HG03159 (cell line): ENCODE measurements at regions not wholly inside any gene's neighbourhood (a gene's known extent, or its start where the extent isn't known, plus 50 kb on each side); places are given as distances from the start of the nearest gene placed in this dataset.

Experiments used
- ATAC-seq: cut with Tn5 transposase; IDR thresholded peaks from one replicate; pipeline ENCODE4 v1.9.1; 2021; ENCODE audit warnings: mild to moderate bottlenecking, moderate library complexity; ENCODE audit not compliant: unreplicated experiment

DNA sequence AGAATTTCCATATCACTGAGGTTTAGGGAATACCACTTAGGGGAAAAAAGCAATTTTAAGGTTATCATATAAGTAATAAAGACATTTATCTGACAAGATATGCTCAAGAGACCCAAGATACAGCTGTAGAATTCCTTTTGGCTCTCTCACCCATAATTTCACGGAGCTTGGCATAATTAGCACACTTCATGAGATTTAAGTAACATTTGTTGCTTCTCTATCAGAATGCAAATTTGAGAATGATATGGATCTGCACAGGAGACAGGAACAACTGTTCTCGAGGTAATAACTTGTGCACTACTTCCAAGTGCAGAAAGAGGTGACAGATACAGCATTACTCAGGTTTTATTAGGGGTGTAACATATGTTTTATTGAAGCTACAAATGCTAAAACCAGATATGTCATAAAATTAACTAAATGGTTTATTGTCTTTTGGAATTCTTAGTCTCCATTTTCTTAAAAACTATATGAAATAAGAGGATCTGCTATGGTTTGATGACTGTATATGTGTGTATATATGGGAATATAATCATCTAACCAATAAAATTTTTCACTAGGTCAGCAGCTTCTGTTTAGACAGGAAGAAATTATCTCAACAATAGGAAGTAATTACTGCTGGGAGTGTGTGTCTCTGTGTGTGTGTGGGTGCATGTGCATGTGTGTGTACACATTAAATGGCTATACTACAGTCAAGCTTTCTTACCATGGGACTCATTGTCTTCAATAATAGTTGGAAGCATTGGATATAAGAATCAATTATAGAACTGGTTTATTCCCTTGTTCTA lies 401.3 kb downstream of the PCDH17 start:
- no peak for ATAC-seq

DNA sequence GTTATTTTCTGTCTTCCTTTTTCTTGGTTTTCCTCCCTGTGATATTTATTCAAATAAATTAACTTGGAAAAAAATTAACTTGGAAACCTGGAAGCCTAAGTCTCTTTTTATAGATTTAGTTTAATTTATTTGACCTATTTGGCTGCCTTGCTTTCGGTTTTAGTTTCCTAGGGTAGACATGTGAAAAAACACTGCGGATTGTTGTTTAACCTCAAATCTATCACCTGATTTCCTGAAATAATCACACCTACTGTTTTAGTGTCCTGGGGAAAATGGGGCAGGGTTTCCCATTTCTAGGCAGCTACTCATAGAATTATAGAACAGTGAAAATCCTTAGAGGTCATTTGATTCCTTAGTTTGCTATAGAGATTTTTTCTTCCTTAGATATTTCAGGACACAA lies 412.4 kb downstream of the PCDH17 start:
- ATAC-seq, result no peak

GRCh38 chr13:58048670-58049069 lies 417.1 kb downstream of the PCDH17 start:
- ATAC-seq, result no peak

- no peak for ATAC-seq
Observed at GRCh38 chr13:58051396-58051795, 419.9 kb downstream of the PCDH17 start.

DNA sequence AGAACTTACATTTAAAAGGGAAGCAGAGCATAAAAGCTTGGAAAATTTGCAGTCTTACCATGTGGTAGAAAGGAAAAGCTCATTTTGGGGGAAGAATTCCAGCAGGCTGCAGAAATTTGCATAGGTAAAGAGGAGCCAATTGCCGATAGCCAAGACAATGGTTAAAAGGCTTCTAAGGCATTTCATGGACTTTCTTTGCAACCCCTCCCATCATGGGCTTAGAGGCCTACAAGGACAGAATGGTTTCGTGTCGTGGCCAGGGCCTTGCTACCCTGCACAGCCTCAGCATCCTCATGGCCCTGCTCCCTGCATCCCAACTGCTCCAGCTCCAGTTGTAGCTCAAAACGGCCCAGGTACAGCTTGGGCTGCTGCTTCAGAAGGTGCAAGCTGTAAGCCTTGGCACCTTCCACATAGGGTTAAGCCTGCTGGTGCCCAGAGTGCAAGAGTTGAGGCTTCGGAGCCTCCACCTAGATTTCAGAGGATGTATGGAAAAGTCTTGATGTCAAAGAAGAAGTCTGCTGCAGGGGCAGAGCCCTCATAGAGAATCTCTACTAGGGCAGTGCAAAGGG lies 420.3 kb downstream of the PCDH17 start:
- ATAC-seq, result no peak

DNA sequence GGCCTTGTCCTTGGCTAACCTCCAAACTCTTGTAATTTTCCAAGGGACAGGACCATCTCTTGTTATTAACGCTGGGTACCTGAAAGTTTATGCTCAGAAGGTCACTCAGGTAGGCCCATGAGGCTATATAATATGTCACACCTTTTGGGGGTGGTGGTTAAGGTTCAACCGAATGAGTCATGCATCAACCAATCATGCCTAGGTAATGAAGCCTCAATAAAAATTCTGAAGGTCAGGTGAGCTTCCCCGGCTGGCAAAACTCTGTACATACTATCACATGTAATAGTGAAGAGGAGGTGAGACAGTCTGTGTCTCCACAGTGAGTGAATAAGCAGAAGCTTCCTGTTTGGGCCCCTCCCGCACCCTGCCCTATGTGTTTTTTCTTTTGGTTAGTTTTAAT lies 424.9 kb downstream of the PCDH17 start:
- no peak for ATAC-seq

GRCh38 chr13:58059624-58060023 lies 428.1 kb downstream of the PCDH17 start:
- no peak for ATAC-seq

GRCh38 chr13:58080806-58081205 lies 449.3 kb downstream of the PCDH17 start:
- ATAC-seq, result no peak

DNA sequence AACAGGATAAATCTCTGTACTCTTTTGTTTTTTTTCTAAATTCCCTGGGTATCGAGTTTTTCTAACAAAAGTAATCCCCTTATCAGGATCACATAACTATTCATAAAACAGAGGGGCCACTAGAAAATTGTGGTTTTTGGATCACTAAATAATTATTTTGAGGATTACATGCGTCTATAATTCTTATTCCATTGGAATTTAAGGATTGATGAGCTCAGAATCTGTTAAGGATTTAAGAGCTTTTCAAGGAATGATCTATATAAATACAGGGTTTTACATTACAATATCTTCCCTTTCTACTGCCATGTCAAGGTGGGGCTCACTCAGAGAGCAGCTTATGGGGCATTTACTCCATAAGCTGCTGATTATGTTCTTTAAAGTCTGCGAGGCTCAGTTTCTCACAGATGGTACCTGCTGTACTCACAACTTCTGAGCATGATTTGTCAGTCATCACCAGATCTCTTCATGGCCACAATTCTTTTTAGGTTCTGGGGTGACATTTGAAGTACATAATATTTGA lies 449.8 kb downstream of the PCDH17 start:
- ATAC-seq, result no peak

- no peak for ATAC-seq
Observed at GRCh38 chr13:58083064-58083463, 451.5 kb downstream of the PCDH17 start.

- ATAC-seq, result no peak
Observed at GRCh38 chr13:58085274-58085673, 453.7 kb downstream of the PCDH17 start.

GRCh38 chr13:58085819-58086218 lies 454.3 kb downstream of the PCDH17 start:
- no peak for ATAC-seq

DNA sequence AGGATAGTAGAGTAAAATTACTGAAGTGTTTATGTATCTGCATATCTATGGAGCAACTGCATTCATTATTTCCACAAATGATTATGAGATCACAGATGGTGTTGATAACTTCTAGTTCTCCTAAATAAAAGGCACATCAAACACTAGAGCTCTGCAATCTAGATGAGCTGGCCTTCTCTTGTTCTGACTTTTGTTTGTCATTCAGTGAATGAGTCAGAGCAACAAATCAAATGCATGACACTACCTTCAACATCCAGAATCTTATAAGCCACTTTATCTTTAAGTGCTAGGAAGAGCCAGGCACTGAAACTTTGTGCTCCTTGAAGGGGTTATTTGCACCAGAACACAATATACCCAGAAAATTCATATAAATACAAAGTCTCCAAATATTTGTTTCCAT lies 456.0 kb downstream of the PCDH17 start:
- ATAC-seq, result no peak

GRCh38 chr13:58093394-58093793 lies 461.9 kb downstream of the PCDH17 start:
- ATAC-seq, result no peak

GRCh38 chr13:58097831-58098230 lies 466.3 kb downstream of the PCDH17 start:
- no peak for ATAC-seq

- no peak for ATAC-seq
Observed at GRCh38 chr13:58119351-58119750, 487.8 kb downstream of the PCDH17 start.

GRCh38 chr13:58119804-58120203 lies 488.3 kb downstream of the PCDH17 start:
- no peak for ATAC-seq

DNA sequence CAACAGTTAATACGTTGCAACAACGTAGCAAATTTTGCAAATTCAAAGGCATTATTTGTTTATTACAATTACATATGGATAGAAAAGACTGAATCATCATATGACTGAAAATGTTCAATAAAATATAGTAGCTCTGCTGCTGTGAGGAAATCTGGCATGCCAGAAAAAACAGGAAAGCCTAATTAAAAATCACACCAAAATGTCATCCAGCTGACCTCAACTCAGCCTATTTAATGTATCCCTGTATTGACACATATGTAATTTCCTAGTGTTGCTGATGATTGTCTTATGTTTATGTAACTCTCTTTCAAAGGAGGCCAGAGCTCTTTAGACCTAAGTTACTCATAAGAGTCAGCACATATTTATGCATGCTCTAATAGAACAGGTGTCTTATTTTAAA lies 495.0 kb downstream of the PCDH17 start:
- no peak for ATAC-seq

DNA sequence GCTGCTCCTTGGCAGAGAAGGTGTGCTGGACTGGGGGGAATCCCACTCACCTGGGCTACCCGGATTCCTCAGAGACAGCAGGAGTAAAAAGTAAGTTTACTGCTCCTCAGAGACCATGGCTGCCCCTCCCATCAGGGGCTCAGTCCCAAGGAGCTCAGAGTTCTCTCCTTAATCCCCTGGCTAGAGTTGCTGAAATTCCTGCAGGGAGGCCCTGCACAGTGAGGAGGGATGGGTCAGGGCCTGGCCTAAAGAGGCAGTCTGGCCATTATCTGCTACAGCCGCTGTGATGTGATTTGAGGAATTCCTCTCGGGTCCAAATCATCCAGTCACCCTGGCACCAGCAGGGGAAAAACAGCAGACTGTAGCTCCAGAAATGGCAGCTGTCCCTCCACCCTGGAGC lies 502.5 kb downstream of the PCDH17 start:
- no peak for ATAC-seq

GRCh38 chr13:58134525-58134924 lies 503.0 kb downstream of the PCDH17 start:
- ATAC-seq, result no peak

DNA sequence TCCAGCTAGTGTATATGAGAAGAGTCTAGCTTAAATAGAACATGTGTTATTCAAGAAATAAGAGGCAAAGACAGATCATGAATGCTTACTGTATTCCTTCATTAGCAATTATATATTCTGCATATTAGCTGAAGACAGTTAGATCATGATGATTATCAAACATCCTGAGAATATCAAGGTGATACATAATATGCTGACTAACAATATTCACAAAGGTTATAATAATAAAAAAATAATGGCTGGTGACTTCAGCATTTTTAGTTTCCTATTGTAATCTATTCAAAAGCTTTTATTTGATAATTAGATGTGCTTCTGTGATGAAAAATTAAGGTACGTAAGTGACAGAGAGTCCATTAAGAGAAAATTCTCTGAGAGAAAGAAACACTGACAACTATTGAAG lies 511.4 kb downstream of the PCDH17 start:
- no peak for ATAC-seq

DNA sequence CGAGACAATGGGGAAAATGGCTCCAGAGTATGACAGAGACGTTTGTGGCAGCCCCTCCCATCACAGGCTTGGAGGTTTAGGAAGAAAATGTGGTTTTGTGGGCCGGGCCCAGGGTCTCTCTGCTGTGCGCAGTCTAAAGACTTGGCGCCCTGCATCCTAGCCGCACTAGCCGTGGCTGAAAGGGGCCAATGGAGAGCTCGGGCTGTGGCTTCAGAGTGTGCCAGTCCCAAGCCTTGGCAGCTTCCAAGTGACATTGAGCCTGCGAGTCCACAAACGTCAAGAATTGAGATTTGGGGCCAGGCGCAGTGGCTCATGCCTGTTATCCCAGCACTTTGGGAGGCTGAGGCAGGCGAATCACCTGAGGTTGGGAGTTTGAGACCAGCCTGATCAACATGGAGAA lies 513.1 kb downstream of the PCDH17 start:
- ATAC-seq, result no peak

DNA sequence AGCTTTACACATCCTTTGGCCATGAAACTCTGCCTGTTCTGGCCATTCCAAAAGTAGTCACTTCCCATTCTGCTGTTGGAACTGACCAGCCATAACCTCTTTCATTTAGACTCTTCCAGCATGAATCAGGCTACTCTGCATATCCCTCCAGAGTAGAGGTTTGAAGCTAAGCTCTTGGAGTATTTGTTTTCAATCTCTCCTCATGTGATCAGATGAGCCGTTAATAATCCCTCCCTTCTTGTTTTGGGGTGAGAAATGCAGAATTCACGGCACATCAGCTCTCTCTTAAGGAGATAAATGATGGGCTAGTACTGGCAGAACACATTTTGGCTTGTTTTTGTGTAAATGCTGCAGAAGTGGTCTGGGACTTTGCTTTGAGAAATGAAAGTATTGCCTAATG lies 519.9 kb downstream of the PCDH17 start:
- no peak for ATAC-seq
